ENCODE measurements at regions not wholly inside any gene's neighbourhood (a gene's known extent, or its start where the extent isn't known, plus 50 kb on each side); places are given as distances from the start of the nearest gene placed in this dataset.

DNA sequence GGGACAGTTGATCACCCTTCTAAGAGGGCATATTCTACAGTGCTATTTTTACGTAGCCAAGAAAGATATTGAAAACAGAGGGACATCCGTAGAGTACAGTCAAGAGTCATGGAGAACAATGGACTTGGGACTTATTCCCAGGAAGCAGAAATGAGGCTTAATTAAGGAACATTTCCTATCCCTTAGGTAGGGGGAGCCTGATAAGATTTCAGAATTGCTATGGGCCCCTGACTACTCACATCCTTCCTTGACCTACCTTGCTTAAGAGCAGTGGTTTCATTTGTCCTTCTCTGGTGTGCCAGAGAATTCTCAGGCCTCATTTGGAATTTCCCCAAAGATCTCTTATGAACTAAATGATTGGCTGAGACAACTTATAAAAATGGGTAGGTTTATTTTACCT is 189.5 kb upstream of the DTNBP1 start:
- DNase-seq (ENCODE audit: low read depth) = no peak
- no peak overlapping the region for H3K4me3 ChIP-seq (ENCODE audit: control insufficient read depth, low read depth, low read length)
- TF ChIP-seq, protein P1, sequence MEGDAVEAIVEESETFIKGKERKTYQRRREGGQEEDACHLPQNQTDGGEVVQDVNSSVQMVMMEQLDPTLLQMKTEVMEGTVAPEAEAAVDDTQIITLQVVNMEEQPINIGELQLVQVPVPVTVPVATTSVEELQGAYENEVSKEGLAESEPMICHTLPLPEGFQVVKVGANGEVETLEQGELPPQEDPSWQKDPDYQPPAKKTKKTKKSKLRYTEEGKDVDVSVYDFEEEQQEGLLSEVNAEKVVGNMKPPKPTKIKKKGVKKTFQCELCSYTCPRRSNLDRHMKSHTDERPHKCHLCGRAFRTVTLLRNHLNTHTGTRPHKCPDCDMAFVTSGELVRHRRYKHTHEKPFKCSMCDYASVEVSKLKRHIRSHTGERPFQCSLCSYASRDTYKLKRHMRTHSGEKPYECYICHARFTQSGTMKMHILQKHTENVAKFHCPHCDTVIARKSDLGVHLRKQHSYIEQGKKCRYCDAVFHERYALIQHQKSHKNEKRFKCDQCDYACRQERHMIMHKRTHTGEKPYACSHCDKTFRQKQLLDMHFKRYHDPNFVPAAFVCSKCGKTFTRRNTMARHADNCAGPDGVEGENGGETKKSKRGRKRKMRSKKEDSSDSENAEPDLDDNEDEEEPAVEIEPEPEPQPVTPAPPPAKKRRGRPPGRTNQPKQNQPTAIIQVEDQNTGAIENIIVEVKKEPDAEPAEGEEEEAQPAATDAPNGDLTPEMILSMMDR (conservative IDR thresholded peaks at IDR 0.05; ENCODE audit: control insufficient read depth, insufficient read depth, low read depth, low read length) = no peak

DNA sequence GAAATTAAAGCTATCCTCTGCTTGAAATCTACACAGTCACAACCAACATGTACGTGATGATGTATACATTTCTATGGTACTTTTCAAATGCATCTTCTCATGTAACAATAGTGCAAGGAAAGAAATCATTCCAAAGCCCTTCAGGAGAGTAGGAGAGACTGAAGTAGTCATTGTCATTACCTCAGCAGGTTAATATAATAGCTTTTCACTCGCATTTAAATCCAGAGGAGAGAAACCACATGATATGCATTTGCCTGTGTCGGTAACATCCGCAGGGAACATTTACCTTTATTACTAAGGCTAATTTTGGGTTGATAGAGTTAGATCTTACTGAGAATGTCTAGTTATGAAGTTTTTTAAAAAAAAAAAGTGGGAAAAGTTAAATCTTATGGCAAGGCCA is 186.6 kb upstream of the DTNBP1 start:
- DNase-seq (ENCODE audit: low read depth) = no peak
- no peak overlapping the region for H3K4me3 ChIP-seq (ENCODE audit: control insufficient read depth, low read depth, low read length)
- TF ChIP-seq, protein P1 (conservative IDR thresholded peaks at IDR 0.05; ENCODE audit: control insufficient read depth, insufficient read depth, low read depth, low read length) = no peak

DNA sequence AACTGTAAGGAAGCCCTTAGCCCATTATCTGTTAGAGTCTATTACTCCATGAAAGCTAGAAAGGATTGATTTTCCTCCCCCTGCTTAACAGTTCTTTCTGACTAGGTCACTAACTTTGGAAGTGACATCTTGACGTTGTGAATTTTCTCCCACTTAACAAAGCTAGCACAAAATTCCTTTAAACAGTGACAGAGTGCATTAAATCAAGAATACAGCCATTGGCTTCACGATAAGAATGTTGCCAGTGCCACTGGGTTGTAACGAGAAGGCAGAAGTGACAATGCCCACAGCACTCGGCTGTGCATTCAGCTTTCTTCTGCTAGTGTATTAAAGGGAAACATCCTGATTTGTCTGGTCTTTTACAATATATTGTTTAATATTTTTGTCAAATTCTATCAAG is 182.7 kb upstream of the DTNBP1 start:
- H3K4me3 ChIP-seq (ENCODE audit: control insufficient read depth, low read depth, low read length) = no peak overlapping the region
- DNase-seq (ENCODE audit: low read depth) = no peak
- TF ChIP-seq, protein P1 (conservative IDR thresholded peaks at IDR 0.05; ENCODE audit: control insufficient read depth, insufficient read depth, low read depth, low read length) = no peak

DNA sequence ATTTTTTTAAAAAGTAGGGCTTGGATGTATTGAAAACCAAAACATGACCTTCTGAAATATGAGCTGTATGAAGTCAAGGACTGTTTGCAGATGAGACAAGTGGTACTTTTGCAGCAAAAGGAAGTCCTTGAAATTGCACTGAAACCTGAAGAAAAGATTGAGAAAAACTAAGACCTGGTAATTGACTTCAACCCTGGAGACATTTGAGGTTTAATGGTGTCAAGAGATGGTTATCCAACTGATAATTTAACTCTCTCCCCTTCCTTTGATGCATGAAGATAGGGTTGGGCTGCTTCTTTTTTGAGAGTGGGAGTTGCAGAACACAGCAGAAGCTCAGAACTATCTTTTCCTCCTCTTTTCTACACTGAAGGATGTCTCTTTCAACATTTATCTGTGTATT is 180.9 kb upstream of the DTNBP1 start:
- TF ChIP-seq, protein P1 (conservative IDR thresholded peaks at IDR 0.05; ENCODE audit: control insufficient read depth, insufficient read depth, low read depth, low read length) = no peak
- no peak for DNase-seq (ENCODE audit: low read depth)
- H3K4me3 ChIP-seq (ENCODE audit: control insufficient read depth, low read depth, low read length) = no peak overlapping the region

DNA sequence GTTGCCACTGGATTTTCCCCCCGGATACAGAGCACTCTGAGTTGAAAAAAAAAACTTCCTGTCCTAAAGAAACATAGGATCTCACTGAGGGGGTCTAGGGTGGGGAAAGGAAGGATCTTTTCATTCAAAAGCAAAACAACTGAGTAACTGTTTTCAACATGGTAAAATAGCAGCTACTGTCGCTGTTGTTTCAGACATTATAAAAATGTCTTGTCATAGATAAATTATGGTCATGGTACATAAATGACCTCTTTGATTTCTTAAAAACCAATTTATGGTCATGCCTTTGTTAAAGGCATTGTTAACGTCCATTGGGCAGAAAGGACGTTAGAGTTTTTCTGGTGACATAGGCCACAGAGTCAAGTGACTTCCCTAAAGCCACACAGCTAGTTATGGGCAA is 180.4 kb upstream of the DTNBP1 start:
- H3K4me3 ChIP-seq (ENCODE audit: control insufficient read depth, low read depth, low read length) = no peak overlapping the region
- DNase-seq (ENCODE audit: low read depth) = no peak
- TF ChIP-seq, protein P1 (conservative IDR thresholded peaks at IDR 0.05; ENCODE audit: control insufficient read depth, insufficient read depth, low read depth, low read length) = no peak

DNA sequence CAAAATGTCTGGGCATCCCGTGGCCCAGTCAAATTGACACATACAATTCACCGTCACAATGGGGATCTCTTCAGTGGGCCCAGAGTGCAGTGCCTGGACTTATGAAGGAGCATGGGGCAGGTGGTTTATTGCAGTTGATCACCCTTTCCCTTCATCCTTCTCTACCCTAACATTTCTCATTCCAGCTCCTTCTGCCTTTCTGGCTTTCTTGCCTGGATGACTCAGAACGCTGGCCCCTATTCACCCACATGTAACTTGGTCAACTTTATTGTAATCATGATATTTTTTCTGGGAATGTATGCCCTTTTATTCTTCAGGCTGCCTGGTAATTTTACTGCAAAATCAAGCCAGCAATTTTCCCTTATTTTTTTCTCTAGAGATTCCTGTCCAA is 179.9 kb upstream of the DTNBP1 start:
- H3K4me3 ChIP-seq (ENCODE audit: control insufficient read depth, low read depth, low read length) = no peak overlapping the region
- TF ChIP-seq, protein P1 (conservative IDR thresholded peaks at IDR 0.05; ENCODE audit: control insufficient read depth, insufficient read depth, low read depth, low read length) = no peak
- peak; percentile 4 for DNase-seq (ENCODE audit: low read depth)
